GM04504 (cell line): ENCODE measurements at regions not wholly inside any gene's neighbourhood (a gene's known extent, or its start where the extent isn't known, plus 50 kb on each side); places are given as distances from the start of the nearest gene placed in this dataset.

ENCODE experiments used
- DNase-seq: peaks from one replicate; pipeline ENCODE4 v3.0.0-alpha.2; 2012; ENCODE audit warnings: low read depth

DNA sequence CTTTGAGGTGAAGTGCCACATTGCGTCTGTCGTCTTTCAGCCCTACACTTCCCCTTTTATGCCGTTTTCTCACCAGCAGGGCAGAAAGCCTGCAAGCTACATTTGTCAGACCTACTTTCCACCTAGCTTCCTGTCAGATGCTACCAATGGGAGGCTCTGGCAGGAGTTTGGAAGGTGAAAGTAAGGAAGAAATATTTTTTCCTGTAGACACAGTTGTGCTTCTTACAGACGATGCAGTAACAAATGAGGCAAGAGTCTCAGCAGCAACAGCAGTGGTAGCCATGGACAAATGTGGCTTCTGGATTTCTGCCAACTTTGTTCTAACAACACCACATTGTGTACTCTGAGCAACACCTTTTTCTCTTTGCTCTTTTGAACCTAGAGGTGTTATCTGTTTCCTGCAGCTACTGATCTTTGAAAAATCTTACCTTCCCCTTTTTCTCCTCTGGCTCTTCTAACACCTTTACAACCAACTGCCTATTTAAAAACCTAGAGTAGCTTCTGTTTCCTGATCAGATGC, 70.6 kb upstream of the STT3B start:
- DNase-seq, result no peak

DNA sequence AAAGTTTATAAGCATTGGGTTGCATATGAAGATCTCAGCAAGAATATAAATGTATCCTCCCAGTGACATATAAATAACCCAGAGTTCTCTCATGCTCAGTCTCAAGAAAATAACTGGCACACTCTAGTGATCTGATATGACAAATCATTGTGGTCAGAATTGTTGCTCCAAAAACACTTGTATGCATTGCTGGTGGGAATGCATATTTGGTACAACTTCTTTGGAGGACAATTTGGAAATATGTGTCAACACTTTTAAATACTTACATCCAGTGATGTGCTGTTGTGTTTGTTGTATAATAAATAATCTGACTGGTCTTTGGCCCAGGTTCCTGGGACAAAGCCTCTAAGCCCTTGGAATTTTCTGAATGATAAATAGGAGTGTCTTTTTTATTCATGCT, 66.7 kb upstream of the STT3B start:
- DNase-seq, result no peak

DNA sequence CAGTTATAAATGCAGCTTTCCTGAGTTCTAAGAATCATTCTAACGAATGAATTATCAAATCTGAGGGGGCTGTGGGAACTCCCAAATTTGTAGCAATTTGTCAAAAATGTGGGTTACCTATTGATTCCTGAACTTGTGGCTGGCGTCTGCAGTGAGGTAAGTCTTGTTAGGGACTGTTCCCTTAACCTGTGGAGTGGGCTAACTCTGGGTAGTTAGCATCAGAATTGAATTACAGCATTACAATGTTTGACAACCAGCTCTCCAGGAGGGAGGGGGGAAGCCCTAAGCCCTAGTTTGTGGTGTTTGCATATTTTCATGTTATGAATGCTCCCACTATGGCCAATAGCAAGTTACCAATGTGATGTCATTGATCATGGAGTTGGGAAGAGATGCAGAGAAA, 65.9 kb upstream of the STT3B start:
- DNase-seq, result no peak

GRCh38 chr3:31468433-31468832, 64.3 kb upstream of the STT3B start:
- DNase-seq, result no peak

- DNase-seq, result no peak
Measured at GRCh38 chr3:31469385-31469784, 63.3 kb upstream of the STT3B start.

DNA sequence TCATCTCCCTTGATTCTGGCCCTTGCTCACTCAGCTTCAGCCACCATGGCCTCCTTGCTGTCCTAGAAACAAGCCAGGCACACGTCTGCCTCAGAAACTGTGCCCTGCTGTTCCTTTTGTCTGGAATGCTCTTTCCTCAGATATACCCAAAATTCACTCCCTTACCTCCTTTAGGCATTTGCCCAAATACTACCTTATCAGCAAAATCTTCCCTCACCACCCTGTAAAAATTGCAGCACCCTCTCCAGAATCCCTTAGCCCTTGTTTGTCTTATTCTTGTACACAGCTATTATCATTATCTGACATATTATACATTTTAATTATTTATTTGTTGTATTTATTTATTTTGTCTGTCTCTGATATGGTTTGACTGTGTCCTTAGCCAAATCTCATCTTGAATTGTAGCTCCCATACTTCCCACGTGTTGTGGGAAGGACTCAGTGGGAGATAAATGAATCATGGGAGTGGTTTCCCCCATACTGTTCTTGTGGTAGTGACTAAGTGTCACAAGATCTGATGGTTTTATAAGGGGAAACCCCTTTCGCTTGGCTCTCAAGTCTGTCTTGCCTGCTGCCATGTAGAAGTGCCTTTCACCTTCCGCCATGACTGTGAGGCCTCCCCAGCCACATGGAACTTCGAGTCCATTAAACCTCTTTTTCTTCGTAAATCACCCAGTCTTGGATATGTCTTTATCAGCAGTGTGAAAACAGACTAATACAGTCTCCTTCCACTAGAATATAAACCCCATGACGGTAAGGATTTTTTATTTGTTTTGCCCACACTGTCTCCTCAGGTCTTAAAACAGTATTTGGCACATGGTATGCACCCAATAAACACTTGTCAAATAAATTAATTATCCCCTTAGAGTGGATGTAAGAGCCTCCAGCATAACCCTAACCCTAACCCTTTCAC, 60.0 kb upstream of the STT3B start:
- no peak for DNase-seq

GRCh38 chr3:31476209-31476608, 56.5 kb upstream of the STT3B start:
- no peak for DNase-seq

GRCh38 chr3:31479431-31479830, 53.3 kb upstream of the STT3B start:
- DNase-seq, result no peak

DNA sequence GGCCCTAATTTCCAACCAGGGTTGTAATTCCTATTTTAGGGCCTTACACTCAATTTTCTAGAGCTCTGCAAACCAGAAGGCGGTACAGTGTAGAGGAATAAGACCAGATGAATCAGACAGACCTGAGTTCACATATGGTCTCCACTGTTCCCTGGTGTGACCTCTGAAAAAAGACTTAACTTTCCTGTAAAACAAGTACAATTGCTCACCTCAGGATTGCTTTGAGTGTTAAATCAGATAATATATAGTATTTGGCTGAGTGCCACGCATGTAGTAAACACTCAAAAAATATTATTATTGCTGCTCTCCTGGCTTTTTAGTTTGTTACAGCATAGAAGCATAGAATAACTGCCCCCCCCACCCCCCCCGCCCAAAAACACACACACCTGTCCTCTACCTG, 51.0 kb upstream of the STT3B start:
- DNase-seq, result no peak

DNA sequence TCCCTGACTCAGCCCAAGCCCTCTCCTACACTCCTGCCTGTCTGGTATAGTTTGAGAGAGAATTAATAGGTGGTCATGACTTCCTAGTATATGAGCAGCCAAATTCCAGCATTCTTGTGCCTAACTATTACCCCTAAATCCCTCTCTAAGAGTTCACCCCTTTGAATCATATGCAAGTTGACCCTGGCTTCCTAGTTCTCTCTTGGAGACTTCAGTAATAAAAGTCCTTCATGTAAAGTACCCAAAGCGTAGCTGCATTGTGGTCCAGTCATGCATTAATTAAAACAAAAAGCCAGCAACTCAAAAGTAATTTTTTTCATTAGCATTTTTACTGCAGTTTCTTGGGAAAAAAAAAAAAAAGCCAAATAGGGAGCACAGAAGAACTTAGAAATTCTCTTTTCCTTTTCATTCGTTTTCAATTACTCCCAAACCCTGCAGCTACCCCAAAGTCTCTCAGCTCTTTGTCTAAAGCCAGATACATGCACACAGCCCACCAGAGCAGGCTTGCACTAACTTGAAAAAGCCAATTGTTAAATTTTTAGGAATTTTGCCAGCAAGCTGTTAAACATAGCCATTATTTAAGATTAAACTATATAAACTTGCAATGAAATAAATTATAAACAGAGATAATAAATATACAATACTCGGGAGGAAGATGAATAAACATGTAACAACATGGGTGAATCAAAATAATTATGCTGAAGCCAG, 50.1 kb upstream of the STT3B start:
- DNase-seq, result no peak
